Stimulated activated CD4-positive, alpha-beta T cell treated with anti-CD3 and anti-CD28 coated beads, Interleukin-4, amount 100 ng/mL, for 1 hour (primary cell): ENCODE measurements at regions not wholly inside any gene's neighbourhood (a gene's known extent, or its start where the extent isn't known, plus 50 kb on each side); places are given as distances from the start of the nearest gene placed in this dataset.
"Not testable (repeated sequence)": the region's sequence is repeated elsewhere in the genome, so short reads cannot be mapped to it uniquely, and the experiment has no call there.

Experiments
- DNase-seq: peaks from one replicate; pipeline ENCODE4 v3.0.0-alpha.2; 2020

DNA sequence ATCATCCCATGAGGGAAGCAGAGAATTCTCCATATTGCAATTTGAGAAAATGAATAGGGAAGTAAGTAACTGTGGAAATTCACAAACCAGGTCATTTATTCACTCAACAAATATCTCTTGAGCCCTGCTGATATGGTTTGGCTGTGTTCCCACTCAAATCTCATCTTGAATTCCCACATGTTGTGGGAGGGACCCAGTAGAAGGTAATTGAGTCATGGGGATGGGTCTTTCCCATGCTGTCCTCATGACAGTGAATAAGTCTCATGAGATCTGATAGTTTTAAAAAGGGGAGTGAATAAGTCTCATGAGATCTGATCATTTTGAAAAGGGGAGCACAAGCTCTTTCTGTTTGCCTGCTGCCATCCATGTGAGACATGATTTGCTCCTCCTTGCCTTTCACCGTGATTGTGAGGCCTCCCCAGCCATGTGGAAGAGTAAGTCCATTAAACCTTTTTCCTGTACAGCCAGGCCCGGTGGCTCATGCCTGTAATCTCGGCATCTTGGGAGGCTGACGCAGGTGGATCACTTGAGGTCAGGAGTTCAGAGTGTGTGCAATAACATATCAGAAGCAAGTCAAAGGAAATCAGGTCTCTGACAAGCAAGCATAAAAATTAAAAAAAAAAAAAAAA is 193.2 kb downstream of the NDUFA10 start:
- no peak for DNase-seq

- no peak for DNase-seq
Observed at GRCh38 chr2:239831001-239831731, 194.0 kb downstream of the NDUFA10 start.

DNA sequence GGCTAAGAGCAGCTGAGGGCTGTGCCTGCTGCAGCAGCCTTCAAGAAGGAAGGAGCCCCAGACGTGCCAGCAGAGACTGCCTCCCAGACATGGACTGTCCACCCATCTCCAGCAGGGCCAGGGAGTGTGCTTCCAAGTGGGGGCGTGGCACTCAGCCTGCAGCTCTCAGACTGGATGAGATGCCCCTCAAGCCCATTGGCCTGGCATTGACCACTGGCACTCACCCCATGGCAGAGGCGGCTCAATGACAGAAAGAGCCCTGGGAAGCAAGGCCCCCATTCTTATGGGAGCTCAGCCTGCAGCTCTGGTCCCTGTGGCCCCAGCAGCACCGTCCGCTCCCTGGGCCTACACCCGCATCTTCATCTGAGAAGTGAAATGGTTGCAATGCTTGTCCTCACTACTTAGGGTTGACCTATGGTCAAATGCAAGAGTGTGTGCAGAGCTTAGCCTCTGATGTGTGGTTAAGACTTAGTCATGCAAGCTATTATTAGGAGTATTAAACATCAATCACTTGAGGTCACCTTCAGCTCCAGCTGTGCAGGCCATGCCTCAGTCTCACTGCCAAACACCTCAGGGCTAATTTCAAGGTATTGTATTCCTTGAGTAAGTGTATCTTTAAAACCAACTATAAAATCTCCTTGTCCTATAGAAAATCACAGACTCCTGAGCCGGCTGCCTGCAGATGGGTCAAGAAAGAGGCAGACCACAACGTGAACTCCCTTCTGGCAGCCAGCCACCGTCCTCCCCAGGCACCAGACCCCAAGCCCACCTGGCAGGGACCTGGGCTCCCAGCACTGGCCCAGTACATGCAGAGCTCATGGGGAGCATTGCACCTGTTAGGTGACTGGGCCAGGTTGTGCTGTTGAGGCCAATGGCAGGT is 194.8 kb downstream of the NDUFA10 start:
- no peak for DNase-seq

GRCh38 chr2:239829326-239829725 is 195.8 kb downstream of the NDUFA10 start:
- DNase-seq = no peak

DNA sequence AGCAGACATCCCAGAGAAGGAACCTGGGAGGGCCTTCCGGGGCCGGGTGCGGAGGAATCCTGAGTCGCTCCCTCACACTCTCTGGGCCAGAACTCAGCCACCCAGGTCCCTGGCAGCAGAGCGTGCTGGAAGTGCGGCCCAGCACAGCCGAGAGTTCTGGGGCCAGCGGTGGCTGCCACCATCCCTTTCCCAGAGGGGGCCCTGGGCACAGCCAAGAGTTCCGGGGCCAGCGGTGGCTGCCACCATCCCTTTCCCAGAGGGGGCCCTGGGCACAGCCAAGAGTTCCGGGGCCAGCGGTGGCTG is 196.2 kb downstream of the NDUFA10 start:
- not testable (repeated sequence) for DNase-seq

DNA sequence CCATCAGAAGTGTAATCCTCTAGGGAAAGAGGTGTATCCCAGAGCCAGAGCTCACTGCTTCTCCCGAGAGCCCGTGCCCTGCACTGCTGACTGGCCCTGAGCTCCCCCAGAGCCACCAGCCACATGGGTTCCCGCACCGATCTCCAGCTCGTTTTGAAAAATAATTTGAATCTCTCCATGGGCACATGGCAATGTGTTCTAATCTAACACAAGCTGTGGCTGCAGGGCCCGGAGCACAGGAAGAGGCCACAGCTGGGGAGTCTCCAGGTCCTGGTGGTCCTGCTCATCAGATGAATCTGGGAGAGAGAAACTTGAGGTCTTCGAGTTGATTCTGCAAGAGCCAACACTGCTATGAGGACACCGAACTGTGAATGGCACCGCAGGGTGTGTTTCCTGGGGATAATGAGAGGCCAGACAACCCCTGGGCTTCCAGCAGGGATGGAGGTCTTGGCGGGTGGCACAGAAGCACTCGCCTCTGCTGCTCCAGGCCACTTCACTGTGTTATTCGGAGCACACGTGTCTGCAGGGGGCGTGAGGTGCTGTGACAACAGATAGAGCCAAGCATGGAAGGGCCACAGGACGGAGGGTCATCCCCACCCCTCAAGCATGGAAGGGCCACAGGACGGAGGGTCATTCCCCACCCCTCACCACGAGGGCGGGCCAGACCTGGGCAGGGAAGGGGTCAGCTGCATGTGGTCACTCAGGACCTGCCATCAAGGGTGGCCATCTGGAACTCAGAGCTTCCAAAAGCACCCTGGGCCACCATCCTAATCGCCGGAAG is 196.8 kb downstream of the NDUFA10 start:
- DNase-seq = no peak

GRCh38 chr2:239827523-239827890 is 197.6 kb downstream of the NDUFA10 start:
- no peak for DNase-seq

DNA sequence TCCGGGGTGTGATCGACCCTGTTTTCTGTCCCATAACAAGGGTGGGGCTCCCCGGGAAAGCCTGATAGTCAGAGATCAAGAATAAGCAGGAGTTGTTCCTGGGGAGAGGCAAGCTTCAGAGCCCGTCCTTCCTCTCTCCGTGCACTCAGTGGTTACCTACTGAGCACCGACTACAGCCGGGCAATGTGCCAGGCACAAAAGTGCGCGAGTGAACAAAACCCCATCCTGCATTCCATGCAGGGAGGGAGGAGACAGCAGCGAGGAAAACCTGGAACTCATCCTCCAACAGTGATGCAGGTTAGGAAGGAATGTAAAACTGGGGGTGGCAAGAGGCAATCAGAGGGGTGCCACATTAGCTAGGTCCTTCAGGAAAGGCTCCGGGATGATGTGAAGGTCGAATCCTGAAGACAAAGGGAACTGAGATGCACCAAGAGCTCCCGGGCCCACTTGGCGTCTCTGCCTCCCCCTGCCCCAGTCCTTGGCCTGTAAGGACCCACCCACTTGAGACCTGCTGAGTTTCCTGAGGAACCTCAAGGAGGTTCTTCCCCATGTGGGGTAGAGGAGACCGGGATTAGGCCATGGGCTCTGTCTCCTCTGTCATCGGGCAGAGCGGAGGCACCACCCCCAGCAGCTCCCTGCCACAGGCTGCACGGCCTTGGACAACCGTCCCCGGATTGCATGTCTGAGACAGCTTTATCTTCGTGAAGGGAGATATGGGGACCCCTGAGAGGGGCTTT is 198.2 kb downstream of the NDUFA10 start:
- no peak for DNase-seq

DNA sequence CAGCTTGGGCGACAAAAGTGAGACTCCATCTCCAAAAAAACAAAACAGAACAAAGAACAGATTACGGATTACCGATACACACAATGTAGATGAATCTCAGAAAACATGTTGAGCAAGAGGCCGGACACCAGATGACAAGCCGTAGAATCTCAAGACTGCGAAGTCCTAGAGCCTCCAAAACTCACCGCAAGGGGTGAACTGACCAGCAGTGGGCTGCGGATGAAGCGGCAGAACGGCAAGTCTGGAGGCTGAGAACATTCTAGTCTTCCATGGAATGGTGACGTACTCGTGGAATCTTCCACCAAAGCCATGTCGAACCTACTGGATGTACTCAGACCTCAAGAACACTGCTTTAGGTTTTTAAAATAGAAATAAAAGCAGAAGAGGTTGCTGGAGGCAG is 198.8 kb downstream of the NDUFA10 start:
- DNase-seq = no peak

DNA sequence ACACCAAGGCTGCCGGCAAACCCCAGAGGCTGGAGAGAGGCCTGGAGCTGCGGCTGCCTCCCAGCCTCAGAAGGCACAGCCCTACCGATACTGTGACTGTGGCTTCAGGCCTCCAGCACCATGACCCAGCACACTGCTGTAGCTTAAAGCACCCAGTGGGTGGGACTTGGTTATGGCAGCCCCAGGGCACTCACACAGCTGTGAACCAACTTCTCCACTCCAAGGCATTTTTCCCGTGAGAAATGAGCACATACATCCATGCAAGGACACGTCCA is 199.5 kb downstream of the NDUFA10 start:
- DNase-seq = no peak

GRCh38 chr2:239824866-239825704 is 200.1 kb downstream of the NDUFA10 start:
- no peak for DNase-seq

- no peak for DNase-seq
Observed at GRCh38 chr2:239824046-239824694, 201.0 kb downstream of the NDUFA10 start.

GRCh38 chr2:239822146-239822831 is 202.9 kb downstream of the NDUFA10 start:
- DNase-seq = no peak

DNA sequence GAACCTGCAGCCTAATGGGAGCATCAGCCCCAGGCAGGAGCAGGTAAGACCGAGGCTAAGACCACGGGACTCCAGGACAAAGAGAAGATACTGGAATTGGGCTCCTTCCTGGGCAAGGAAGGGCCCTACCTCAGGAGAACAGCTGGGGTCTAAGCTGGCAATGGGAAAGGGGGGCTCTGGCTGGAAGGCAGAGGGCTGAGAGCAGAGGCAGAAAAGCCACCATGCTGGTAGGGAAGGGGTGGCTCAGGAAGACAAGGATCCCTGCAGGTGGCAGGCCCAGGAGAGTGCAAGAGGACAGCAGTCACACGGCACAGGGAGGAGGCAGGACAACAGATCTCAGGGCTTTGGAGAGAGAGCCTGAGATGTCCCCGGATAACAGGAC is 203.5 kb downstream of the NDUFA10 start:
- no peak for DNase-seq

DNA sequence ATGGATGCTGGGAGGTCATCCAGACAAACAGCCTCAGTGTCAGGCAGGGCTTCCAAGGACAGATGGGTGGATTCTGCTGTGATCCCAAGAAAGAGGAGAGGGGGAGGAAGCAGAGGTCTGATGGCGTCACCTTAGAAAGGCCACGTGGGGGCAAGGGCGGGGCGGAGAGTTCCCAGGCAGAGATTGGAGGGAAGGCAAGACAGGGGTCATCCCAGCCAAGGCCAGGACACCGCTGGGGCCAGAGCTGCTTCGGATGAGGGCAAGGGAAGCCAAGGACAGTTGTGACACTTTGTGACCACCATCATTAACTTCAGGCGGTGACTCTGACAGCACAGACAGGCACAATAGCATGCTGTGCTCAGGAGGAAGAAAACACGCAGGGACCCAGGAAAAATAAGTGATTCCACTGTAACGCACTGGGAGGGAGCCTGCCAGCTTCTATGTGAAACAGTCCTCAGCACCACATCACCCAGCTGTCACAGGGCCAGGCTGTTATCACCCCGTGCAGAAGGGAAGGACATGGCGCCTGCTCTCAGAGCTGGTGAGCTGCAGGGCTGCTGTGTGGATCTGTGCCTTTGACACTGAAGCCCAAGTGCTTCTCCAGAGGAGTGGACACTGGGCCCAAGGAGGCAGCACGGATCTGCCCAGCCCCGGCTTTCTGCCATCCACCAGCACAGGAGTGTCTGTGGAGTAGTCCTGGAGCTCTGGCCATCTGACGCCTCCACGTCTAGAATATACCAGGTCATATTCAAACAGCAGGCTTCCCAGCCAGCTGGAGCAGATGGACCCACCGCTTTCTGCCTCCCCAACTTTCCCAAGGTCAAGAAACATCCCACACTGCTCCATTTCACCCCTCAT is 204.1 kb downstream of the NDUFA10 start:
- DNase-seq = no peak

- no peak for DNase-seq
Observed at GRCh38 chr2:239819974-239820555, 205.1 kb downstream of the NDUFA10 start.

- DNase-seq = no peak
Observed at GRCh38 chr2:239819091-239819973, 205.8 kb downstream of the NDUFA10 start.

- DNase-seq = no peak
Observed at GRCh38 chr2:239818531-239819011, 206.6 kb downstream of the NDUFA10 start.
